H1 (cell line): ENCODE measurements at regions not wholly inside any gene's neighbourhood (a gene's known extent, or its start where the extent isn't known, plus 50 kb on each side); places are given as distances from the start of the nearest gene placed in this dataset.

Source experiments
- CTCF ChIA-PET: fragments of 300-600 bp; sonication (Branson Sonifier 250); formaldehyde crosslinking; loops from one replicate; lab custom pipeline; 2021; ENCODE audit not compliant: partially characterized antibody; lab: Charles Lee
- POLR2A ChIA-PET: fragments of 300-600 bp; sonication (Branson Sonifier 250); formaldehyde crosslinking; loops from one replicate; lab custom pipeline; 2021; ENCODE audit warnings: inconsistent platforms; ENCODE audit not compliant: partially characterized antibody; lab: Charles Lee
- DNase-seq, 2 experiments: peaks; one replicate each; pipeline versions ENCODE4 v3.0.0 to v3.0.0-alpha.2; 2010 to 2022; ENCODE audit warnings: low spot score in 2 of 2, low read depth in 1 of 2, mixed read lengths in 1 of 2
- FAIRE-seq: peaks from 2 replicates; lab custom pipeline; 2011; peaks lifted over from hg19 to GRCh38; lab: Jason Lieb, UNC
- H2AFZ ChIP-seq: 2 replicates; pipeline ENCODE4 v1.8.1; 2012; ENCODE audit warnings: low read length, inconsistent platforms
- H2AK5ac ChIP-seq: 2 replicates; pipeline ENCODE4 v1.6.1; 2013; ENCODE audit warnings: low read depth, low read length
- H2BK120ac ChIP-seq: replicated peaks from 2 replicates; pipeline ENCODE3; 2013; ENCODE audit warnings: low read depth, low read length, inconsistent platforms
- H2BK12ac ChIP-seq: 2 replicates; pipeline ENCODE4 v1.6.1; 2013; ENCODE audit warnings: low read depth, low read length
- H2BK15ac ChIP-seq: 2 replicates; pipeline ENCODE4 v1.6.1; 2013; ENCODE audit warnings: low read length
- H2BK20ac ChIP-seq: 2 replicates; pipeline ENCODE4 v1.6.1; 2013; ENCODE audit warnings: low read length
- H2BK5ac ChIP-seq: 2 replicates; pipeline ENCODE4 v1.6.1; 2013; ENCODE audit warnings: low read depth, low read length
- H3K14ac ChIP-seq: 2 replicates; pipeline ENCODE4 v1.6.1; 2013; ENCODE audit warnings: inconsistent platforms; ENCODE audit not compliant: insufficient read length
- H3K18ac ChIP-seq: 2 replicates; pipeline ENCODE4 v1.6.1; 2013; ENCODE audit warnings: low read length; ENCODE audit errors: extremely low read depth
- H3K23ac ChIP-seq: 2 replicates; pipeline ENCODE4 v1.6.1; 2013; ENCODE audit warnings: inconsistent platforms; ENCODE audit not compliant: insufficient read length
- H3K23me2 ChIP-seq: 2 replicates; pipeline ENCODE4 v1.6.1; 2013; ENCODE audit warnings: low read depth, low read length
- H3K27ac ChIP-seq: 2 replicates; pipeline ENCODE4 v1.6.1; 2011; ENCODE audit warnings: low read depth, low read length, inconsistent platforms
- H3K27me3 ChIP-seq, 4 experiments: replicated peaks in 1 of 4; 1 replicate in 1 of 4; 2 replicates in 3 of 4; pipeline versions ENCODE4 v1.6.1 to v1.8.1; 2011 to 2013; ENCODE audit warnings: low read length in 3 of 4, mild to moderate bottlenecking in 3 of 4, inconsistent platforms in 2 of 4, mixed read lengths in 2 of 4, moderate library complexity in 1 of 4; ENCODE audit not compliant: control insufficient read depth in 3 of 4, insufficient read depth in 3 of 4; ENCODE audit errors: extremely low read depth in 1 of 4
- H3K36me3 ChIP-seq, 4 experiments: 2 replicates each; pipeline versions ENCODE4 v1.6.1 to v1.8.1; 2011 to 2013; ENCODE audit warnings: mild to moderate bottlenecking in 4 of 4, low read length in 3 of 4, moderate library complexity in 2 of 4, control low read depth in 1 of 4, inconsistent platforms in 1 of 4; ENCODE audit not compliant: insufficient read depth in 4 of 4, control insufficient read depth in 2 of 4
- H3K4ac ChIP-seq: replicated peaks from 2 replicates; pipeline ENCODE3; 2013; ENCODE audit warnings: low read length, low read depth, mixed read lengths, inconsistent platforms; ENCODE audit not compliant: insufficient read length
- H3K4me1 ChIP-seq, 4 experiments: replicated peaks in 1 of 4; 1 replicate in 1 of 4; 2 replicates in 3 of 4; pipeline versions ENCODE4 v1.6.1 to v1.8.1; 2011 to 2013; ENCODE audit warnings: low read length in 3 of 4, inconsistent platforms in 2 of 4, mixed read lengths in 1 of 4; ENCODE audit not compliant: insufficient read depth in 4 of 4, control insufficient read depth in 3 of 4
- H3K4me2 ChIP-seq, 2 experiments: 2 replicates each; pipeline versions ENCODE4 v1.6.1 to v1.8.1; 2011 to 2013; ENCODE audit warnings: low read depth in 2 of 2, low read length in 2 of 2, control low read depth in 1 of 2, inconsistent platforms in 1 of 2, mild to moderate bottlenecking in 1 of 2; ENCODE audit not compliant: insufficient read depth in 1 of 2
- H3K4me3 ChIP-seq, 4 experiments: fragments of 200-600, 300-600 bp in 1 of 4; sonication (generic), shearing (Covaris generic), sonication (Bioruptor Twin) in 1 of 4; 2 replicates each; pipeline versions ENCODE4 v1.5.1 to v1.8.1; 2011 to 2016; ENCODE audit warnings: low read length in 4 of 4, low read depth in 3 of 4, control low read depth in 2 of 4, inconsistent platforms in 2 of 4, mild to moderate bottlenecking in 2 of 4, mixed read lengths in 1 of 4, moderate library complexity in 1 of 4; ENCODE audit not compliant: insufficient read depth in 2 of 4; ENCODE audit errors: extremely low read depth in 1 of 4
- H3K56ac ChIP-seq: replicated peaks from 2 replicates; pipeline ENCODE3; 2013; ENCODE audit warnings: low read depth, mild to moderate bottlenecking, mixed read lengths, low read length, inconsistent platforms; ENCODE audit not compliant: insufficient read length
- H3K79me1 ChIP-seq: 2 replicates; pipeline ENCODE4 v1.6.1; 2013; ENCODE audit warnings: low read depth, low read length, control low read depth
- H3K79me2 ChIP-seq, 2 experiments: 2 replicates each; pipeline versions ENCODE4 v1.6.1 to v1.8.1; 2012 to 2013; ENCODE audit warnings: low read length in 2 of 2, mild to moderate bottlenecking in 2 of 2, inconsistent platforms in 1 of 2; ENCODE audit not compliant: insufficient read depth in 2 of 2, control insufficient read depth in 1 of 2
- H3K9ac ChIP-seq, 4 experiments: replicated peaks in 1 of 4; 1 replicate in 1 of 4; 2 replicates in 3 of 4; pipeline versions ENCODE4 v1.6.1 to v1.8.1; 2011 to 2013; ENCODE audit warnings: low read depth in 3 of 4, low read length in 3 of 4, control low read depth in 2 of 4, mild to moderate bottlenecking in 2 of 4, moderate library complexity in 2 of 4, inconsistent platforms in 1 of 4; ENCODE audit errors: extremely low read depth in 1 of 4
- H3K9me3 ChIP-seq, 2 experiments: 2 replicates each; pipeline versions ENCODE4 v1.6.1 to v1.8.1; 2012 to 2013; ENCODE audit warnings: mild to moderate bottlenecking in 2 of 2, moderate library complexity in 2 of 2, control low read depth in 1 of 2, inconsistent platforms in 1 of 2, low read depth in 1 of 2, low read length in 1 of 2, mixed read lengths in 1 of 2; ENCODE audit not compliant: insufficient read depth in 2 of 2
- H4K20me1 ChIP-seq, 2 experiments: replicated peaks in 1 of 2; 2 replicates each; pipeline versions ENCODE3 to v1.8.1; 2011 to 2013; ENCODE audit warnings: inconsistent platforms in 2 of 2, low read length in 2 of 2, mild to moderate bottlenecking in 1 of 2; ENCODE audit not compliant: insufficient read depth in 2 of 2, control insufficient read depth in 1 of 2
- H4K5ac ChIP-seq: 2 replicates; pipeline ENCODE4 v1.6.1; 2013; ENCODE audit warnings: low read length, low read depth, mixed read lengths, inconsistent platforms; ENCODE audit not compliant: insufficient read length
- H4K8ac ChIP-seq: 2 replicates; pipeline ENCODE4 v1.8.0; 2013; ENCODE audit warnings: mild to moderate bottlenecking, moderate library complexity, low read length, inconsistent platforms; ENCODE audit not compliant: insufficient read depth; ENCODE audit errors: extremely low read depth
- H4K91ac ChIP-seq: replicated peaks from 2 replicates; pipeline ENCODE3; 2013; ENCODE audit warnings: low read length, mixed read lengths, inconsistent platforms; ENCODE audit not compliant: insufficient read length
- CEBPB ChIP-seq: IDR thresholded peaks from 2 replicates; pipeline ENCODE4 v1.6.1; 2012; ENCODE audit warnings: low read depth, low read length
- CHD2 ChIP-seq: IDR thresholded peaks from 2 replicates; pipeline ENCODE4 v1.6.1; 2012; ENCODE audit warnings: low read length, improper control_type of control experiment
- CREB1 ChIP-seq: IDR thresholded peaks from 2 replicates; pipeline ENCODE4 v1.6.1; 2012; ENCODE audit warnings: inconsistent platforms
- CTBP2 ChIP-seq: IDR thresholded peaks from 2 replicates; pipeline ENCODE4 v1.7.0; 2011; ENCODE audit warnings: borderline replicate concordance, mild to moderate bottlenecking, moderate library complexity, mixed read lengths, low read length; ENCODE audit not compliant: insufficient read depth, insufficient read length
- FOSL1 ChIP-seq: IDR thresholded peaks from 2 replicates; pipeline ENCODE4 v1.6.1; 2011; ENCODE audit warnings: mild to moderate bottlenecking, low read depth, low read length, moderate library complexity; ENCODE audit not compliant: insufficient read depth
- GTF2F1 ChIP-seq: IDR thresholded peaks from 2 replicates; pipeline ENCODE4 v1.6.1; 2012; ENCODE audit warnings: low read depth, low read length, improper control_type of control experiment, borderline replicate concordance
- PHF8 ChIP-seq: fragments of 200-600 bp; sonication (generic); conservative IDR thresholded peaks from 2 replicates; pipeline ENCODE4 v1.7.1; 2012; ENCODE audit warnings: low read depth, mild to moderate bottlenecking, inconsistent platforms, low read length, moderate library complexity
- RBBP5 ChIP-seq: IDR thresholded peaks from 2 replicates; pipeline ENCODE4 v1.7.1; 2012; ENCODE audit warnings: low read depth, mild to moderate bottlenecking, inconsistent platforms, low read length, moderate library complexity, borderline replicate concordance
- SIN3A ChIP-seq, 2 experiments: IDR thresholded peaks in 1 of 2; conservative IDR thresholded peaks in 1 of 2; 2 replicates each; pipeline ENCODE4 v1.6.1; 2011 to 2012; ENCODE audit warnings: low read length in 2 of 2, improper control_type of control experiment in 1 of 2, low read depth in 1 of 2, mild to moderate bottlenecking in 1 of 2
- SIRT6 ChIP-seq: IDR thresholded peaks from one replicate; pipeline ENCODE4 v1.7.1; 2012; ENCODE audit warnings: low read length, inconsistent platforms
- TAF1 ChIP-seq: IDR thresholded peaks from 2 replicates; pipeline ENCODE4 v1.6.1; 2011; ENCODE audit warnings: mild to moderate bottlenecking, low read depth, low read length
- TAF7 ChIP-seq: optimal IDR thresholded peaks from 2 replicates; pipeline ENCODE3; 2011; ENCODE audit warnings: low read depth, mild to moderate bottlenecking, inconsistent platforms, low read length, moderate library complexity, borderline replicate concordance
- YY1 ChIP-seq: IDR thresholded peaks from 2 replicates; pipeline ENCODE4 v1.6.1; 2011; ENCODE audit warnings: low read depth, mild to moderate bottlenecking, low read length
- WGBS, 2 experiments: shearing (Covaris generic) in 1 of 2; methylation state at CpG; one replicate each; pipeline versions ENCODE4 v1.1.6 to v1.1.7; 2013 to 2015; ENCODE audit warnings: low lambda C conversion rate in 2 of 2, mixed read lengths in 2 of 2, inconsistent platforms in 1 of 2, low coverage in 1 of 2, missing lambda C conversion rate in 1 of 2; ENCODE audit not compliant: insufficient replicate concordance in 2 of 2, insufficient coverage in 1 of 2, insufficient read length in 1 of 2; ENCODE audit errors: extremely low coverage in 1 of 2, missing lambda C conversion rate in 1 of 2; 5-methylcytosine and 5-hydroxymethylcytosine counted together
- TF ChIP-seq, protein P1 (sequence below): IDR thresholded peaks from 2 replicates; pipeline ENCODE4 v1.6.1; 2011; ENCODE audit warnings: low read length, improper control_type of control experiment

DNA sequence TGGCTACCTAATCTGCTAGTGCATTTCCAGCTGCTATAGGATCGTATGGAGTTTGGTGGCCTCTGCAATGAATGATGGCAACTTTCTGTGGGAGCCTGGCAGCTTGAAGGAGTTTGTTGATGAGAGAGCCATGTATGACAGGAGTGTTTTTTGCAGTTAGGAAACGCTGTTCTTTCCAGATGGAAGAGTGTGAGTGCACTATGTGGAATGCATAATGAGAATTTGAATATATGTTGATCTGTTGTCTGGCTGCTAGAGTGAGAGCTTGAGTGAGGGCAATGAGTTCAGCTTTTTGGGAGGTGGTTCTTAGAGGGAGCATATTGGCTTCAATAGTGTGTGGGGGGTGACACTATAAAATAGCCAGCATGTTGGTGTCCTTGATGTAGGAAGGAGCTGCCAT, 51.0 kb upstream of the APOBEC4 start:
- Histone ChIP-seq H3K4me3 (no peak overlapping the region), H3K18ac (no peak overlapping the region), H4K5ac (no peak overlapping the region), H2AFZ (no peak overlapping the region), H2BK120ac (no peak overlapping the region), H2BK20ac (no peak overlapping the region), H4K91ac (no peak overlapping the region), H3K4me2 (no peak overlapping the region), H3K23ac (no peak overlapping the region), H3K4me1 (no peaks in the 10 kb centered on the region), H2BK15ac (no peak overlapping the region), H3K27me3 (no peaks in the 10 kb centered on the region), H4K20me1 (no peaks in the 10 kb centered on the region), H3K36me3 (no peaks in the 10 kb centered on the region), H3K23me2 (no peaks in the 10 kb centered on the region; the same call in 1 of the 2 replicates), H3K79me2 (no peaks in the 10 kb centered on the region), H2BK5ac (no peak overlapping the region), H3K79me1 (no peaks in the 10 kb centered on the region), H3K9me3 (no peaks in the 10 kb centered on the region), H3K56ac (no peak overlapping the region), H2AK5ac (no peak overlapping the region), H3K27ac (no peak overlapping the region), H4K8ac (no peak overlapping the region), H2BK12ac (no peak overlapping the region), H3K4ac (no peak overlapping the region), H3K9ac (no peak overlapping the region), H3K14ac (no peak overlapping the region)
- WGBS, 2 experiments: 85% methylated on average over 2 of the region's 2 CpGs; no CpG with 5 or more reads in 1 of the 2 experiments
- FAIRE-seq (no peak), DNase-seq (no peak)
- CTCF ChIA-PET: interaction anchor here (1.1 to 1.3 kb wide), 4 partner anchors 8 to 212 kb away, joined by 3 to 5 read pairs (median 4); no protein-coding TSS in a partner anchor
- POLR2A ChIA-PET: no interaction called here
- no peak for TF ChIP-seq RBBP5
- no peak for TF ChIP-seq CEBPB
- TF ChIP-seq FOSL1: no peak
- no peak for TF ChIP-seq CREB1
- TF ChIP-seq YY1: no peak
- TF ChIP-seq GTF2F1: no peak
- TF ChIP-seq CHD2: no peak
- no peak for TF ChIP-seq TAF1
- TF ChIP-seq PHF8: no peak
- TF ChIP-seq, protein P1, sequence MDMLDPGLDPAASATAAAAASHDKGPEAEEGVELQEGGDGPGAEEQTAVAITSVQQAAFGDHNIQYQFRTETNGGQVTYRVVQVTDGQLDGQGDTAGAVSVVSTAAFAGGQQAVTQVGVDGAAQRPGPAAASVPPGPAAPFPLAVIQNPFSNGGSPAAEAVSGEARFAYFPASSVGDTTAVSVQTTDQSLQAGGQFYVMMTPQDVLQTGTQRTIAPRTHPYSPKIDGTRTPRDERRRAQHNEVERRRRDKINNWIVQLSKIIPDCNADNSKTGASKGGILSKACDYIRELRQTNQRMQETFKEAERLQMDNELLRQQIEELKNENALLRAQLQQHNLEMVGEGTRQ: no peak
- no peak for TF ChIP-seq SIRT6
- no peak for TF ChIP-seq SIN3A (conservative IDR thresholded peaks at IDR 0.05 in 1 of 2, IDR thresholded peaks at IDR 0.05 in 1 of 2; ENCODE audit: low read depth in 1 of 2, low read length in 2 of 2)
- TF ChIP-seq CTBP2: no peak
- TF ChIP-seq TAF7: no peak
